ENCODE measurements at regions not wholly inside any gene's neighbourhood (a gene's known extent, or its start where the extent isn't known, plus 50 kb on each side); places are given as distances from the start of the nearest gene placed in this dataset.
"Not testable (repeated sequence)": the region's sequence is repeated elsewhere in the genome, so short reads cannot be mapped to it uniquely, and the experiment has no call there.

GRCh38 chr16:88221001-88221761, 161.6 kb upstream of the ZNF469 start:
- H3K9ac ChIP-seq (ENCODE audit: low read depth, low read length); H3K36me3 ChIP-seq (ENCODE audit: control insufficient read depth, insufficient read depth, low read length); H3K27ac ChIP-seq (ENCODE audit: low read depth, low read length); H3K27me3 ChIP-seq (ENCODE audit: control insufficient read depth, insufficient read depth, low read length); H3K4me3 ChIP-seq (ENCODE audit: low read depth, low read length); H3K9me3 ChIP-seq (ENCODE audit: control insufficient read depth, insufficient read depth, low read length); H3K4me1 ChIP-seq (ENCODE audit: control insufficient read depth, insufficient read depth, low read length): not testable (repeated sequence)

DNA sequence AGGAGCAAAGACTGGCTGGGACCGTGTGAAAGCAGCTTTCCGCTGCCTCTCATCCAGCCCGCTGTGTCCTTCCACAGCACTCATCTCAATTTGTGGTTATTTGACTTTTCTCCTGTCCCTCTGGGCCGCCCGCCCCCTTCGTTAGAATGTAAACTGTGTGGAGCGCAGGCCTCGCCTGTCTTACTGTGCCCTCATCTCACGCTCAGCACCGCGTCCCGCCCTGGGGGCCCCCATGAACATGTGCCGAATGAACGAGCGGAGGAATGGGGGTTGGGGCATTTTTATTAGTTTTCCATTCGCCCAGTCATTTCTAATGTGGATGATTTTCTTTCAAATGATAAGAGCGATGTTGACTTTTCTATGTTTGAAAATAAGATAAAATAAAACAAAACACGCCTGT, 159.1 kb upstream of the ZNF469 start:
- not testable (repeated sequence) for H3K27me3 ChIP-seq (ENCODE audit: control insufficient read depth, insufficient read depth, low read length); H3K4me3 ChIP-seq (ENCODE audit: low read depth, low read length); H3K9me3 ChIP-seq (ENCODE audit: control insufficient read depth, insufficient read depth, low read length); H3K4me1 ChIP-seq (ENCODE audit: control insufficient read depth, insufficient read depth, low read length); H3K36me3 ChIP-seq (ENCODE audit: control insufficient read depth, insufficient read depth, low read length); H3K27ac ChIP-seq (ENCODE audit: low read depth, low read length); H3K9ac ChIP-seq (ENCODE audit: low read depth, low read length)

GRCh38 chr16:88224131-88224898, 158.4 kb upstream of the ZNF469 start:
- not testable (repeated sequence) for H3K9me3 ChIP-seq (ENCODE audit: control insufficient read depth, insufficient read depth, low read length); H3K4me1 ChIP-seq (ENCODE audit: control insufficient read depth, insufficient read depth, low read length); H3K9ac ChIP-seq (ENCODE audit: low read depth, low read length); H3K36me3 ChIP-seq (ENCODE audit: control insufficient read depth, insufficient read depth, low read length); H3K27me3 ChIP-seq (ENCODE audit: control insufficient read depth, insufficient read depth, low read length); H3K4me3 ChIP-seq (ENCODE audit: low read depth, low read length); H3K27ac ChIP-seq (ENCODE audit: low read depth, low read length)

DNA sequence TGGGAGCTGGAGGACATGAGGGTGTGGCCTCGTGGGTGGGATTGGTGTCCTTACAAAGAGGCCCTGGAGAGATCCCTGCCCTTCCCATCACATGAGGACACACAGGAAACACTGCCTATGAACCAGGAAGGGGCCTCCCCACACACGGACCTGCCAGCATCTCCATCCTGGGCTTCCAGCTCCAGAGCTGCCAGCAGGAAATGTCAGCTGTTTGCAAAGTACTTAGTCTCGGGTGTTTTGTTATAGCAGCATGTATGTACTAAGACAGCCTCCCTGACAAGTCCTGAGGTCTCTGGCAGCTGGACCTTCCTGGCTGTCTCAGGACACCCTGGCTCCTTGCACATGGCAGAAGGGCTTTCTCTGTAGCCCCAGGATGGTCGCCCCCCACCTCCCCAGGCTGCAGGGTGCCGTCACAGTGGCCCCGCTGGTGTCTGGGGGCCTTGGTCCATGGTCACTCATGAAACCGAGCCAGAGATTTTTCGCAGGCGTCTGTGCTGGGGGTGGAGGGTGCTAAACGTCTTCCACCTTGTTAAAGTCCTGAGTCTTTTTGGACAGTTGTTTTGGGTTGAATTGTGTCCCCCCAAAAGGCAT, 157.0 kb upstream of the ZNF469 start:
- H3K27ac ChIP-seq (ENCODE audit: low read depth, low read length); H3K4me1 ChIP-seq (ENCODE audit: control insufficient read depth, insufficient read depth, low read length); H3K4me3 ChIP-seq (ENCODE audit: low read depth, low read length); H3K9me3 ChIP-seq (ENCODE audit: control insufficient read depth, insufficient read depth, low read length); H3K27me3 ChIP-seq (ENCODE audit: control insufficient read depth, insufficient read depth, low read length); H3K36me3 ChIP-seq (ENCODE audit: control insufficient read depth, insufficient read depth, low read length); H3K9ac ChIP-seq (ENCODE audit: low read depth, low read length): not testable (repeated sequence)

DNA sequence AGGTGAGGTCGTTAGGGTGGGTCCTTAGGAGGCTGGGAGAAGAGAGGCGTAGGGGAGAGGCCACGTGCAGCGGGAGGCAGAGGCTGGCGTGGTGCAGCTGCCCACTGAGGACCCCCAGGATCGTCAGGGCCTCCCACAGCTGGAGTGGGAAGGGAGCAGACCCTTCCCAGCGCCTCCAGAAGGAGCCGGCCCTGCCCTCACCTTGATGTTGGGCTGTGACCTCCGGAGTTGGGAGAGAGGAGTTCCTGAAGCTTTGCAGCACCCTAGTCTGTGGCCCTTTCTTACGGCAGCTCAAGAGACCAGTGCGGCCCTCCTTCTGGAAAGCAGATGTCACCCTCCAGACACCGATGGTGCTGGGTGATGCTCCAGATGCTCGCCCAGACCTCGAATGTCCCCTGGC, 156.5 kb upstream of the ZNF469 start:
- H3K4me3 ChIP-seq (ENCODE audit: low read depth, low read length); H3K27me3 ChIP-seq (ENCODE audit: control insufficient read depth, insufficient read depth, low read length); H3K36me3 ChIP-seq (ENCODE audit: control insufficient read depth, insufficient read depth, low read length); H3K9ac ChIP-seq (ENCODE audit: low read depth, low read length); H3K9me3 ChIP-seq (ENCODE audit: control insufficient read depth, insufficient read depth, low read length); H3K4me1 ChIP-seq (ENCODE audit: control insufficient read depth, insufficient read depth, low read length); H3K27ac ChIP-seq (ENCODE audit: low read depth, low read length): not testable (repeated sequence)

GRCh38 chr16:88227026-88227721, 155.6 kb upstream of the ZNF469 start:
- not testable (repeated sequence) for H3K27me3 ChIP-seq (ENCODE audit: control insufficient read depth, insufficient read depth, low read length); H3K9ac ChIP-seq (ENCODE audit: low read depth, low read length); H3K9me3 ChIP-seq (ENCODE audit: control insufficient read depth, insufficient read depth, low read length); H3K36me3 ChIP-seq (ENCODE audit: control insufficient read depth, insufficient read depth, low read length); H3K4me3 ChIP-seq (ENCODE audit: low read depth, low read length); H3K4me1 ChIP-seq (ENCODE audit: control insufficient read depth, insufficient read depth, low read length); H3K27ac ChIP-seq (ENCODE audit: low read depth, low read length)

GRCh38 chr16:88227722-88228482, 154.9 kb upstream of the ZNF469 start:
- not testable (repeated sequence) for H3K9ac ChIP-seq (ENCODE audit: low read depth, low read length); H3K36me3 ChIP-seq (ENCODE audit: control insufficient read depth, insufficient read depth, low read length); H3K9me3 ChIP-seq (ENCODE audit: control insufficient read depth, insufficient read depth, low read length); H3K4me1 ChIP-seq (ENCODE audit: control insufficient read depth, insufficient read depth, low read length); H3K27ac ChIP-seq (ENCODE audit: low read depth, low read length); H3K27me3 ChIP-seq (ENCODE audit: control insufficient read depth, insufficient read depth, low read length); H3K4me3 ChIP-seq (ENCODE audit: low read depth, low read length)

DNA sequence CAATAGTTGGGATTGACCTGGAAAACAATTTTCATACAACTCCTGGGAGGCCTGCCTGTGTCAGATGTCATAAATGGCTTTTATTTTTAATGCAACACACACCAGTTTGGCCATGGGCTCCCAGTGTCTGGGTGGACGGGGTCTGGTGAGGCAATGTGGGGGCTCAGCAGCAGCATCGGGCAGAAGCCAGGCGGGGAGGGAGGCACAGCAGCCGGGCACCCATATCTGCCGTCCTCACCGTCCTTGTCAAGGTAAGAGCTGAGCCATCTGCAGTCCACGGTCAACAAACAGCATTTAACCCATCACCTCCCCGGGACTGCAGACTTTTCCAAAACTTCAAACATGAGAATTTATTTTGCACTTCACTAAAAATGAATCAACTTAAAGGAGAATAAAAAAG, 154.0 kb upstream of the ZNF469 start:
- not testable (repeated sequence) for H3K9ac ChIP-seq (ENCODE audit: low read depth, low read length); H3K4me3 ChIP-seq (ENCODE audit: low read depth, low read length); H3K36me3 ChIP-seq (ENCODE audit: control insufficient read depth, insufficient read depth, low read length); H3K9me3 ChIP-seq (ENCODE audit: control insufficient read depth, insufficient read depth, low read length); H3K27me3 ChIP-seq (ENCODE audit: control insufficient read depth, insufficient read depth, low read length); H3K4me1 ChIP-seq (ENCODE audit: control insufficient read depth, insufficient read depth, low read length); H3K27ac ChIP-seq (ENCODE audit: low read depth, low read length)

GRCh38 chr16:88229710-88230109, 153.0 kb upstream of the ZNF469 start:
- H3K4me1 ChIP-seq (ENCODE audit: control insufficient read depth, insufficient read depth, low read length); H3K27ac ChIP-seq (ENCODE audit: low read depth, low read length); H3K9me3 ChIP-seq (ENCODE audit: control insufficient read depth, insufficient read depth, low read length); H3K4me3 ChIP-seq (ENCODE audit: low read depth, low read length); H3K36me3 ChIP-seq (ENCODE audit: control insufficient read depth, insufficient read depth, low read length); H3K9ac ChIP-seq (ENCODE audit: low read depth, low read length); H3K27me3 ChIP-seq (ENCODE audit: control insufficient read depth, insufficient read depth, low read length): not testable (repeated sequence)

- not testable (repeated sequence) for H3K4me3 ChIP-seq (ENCODE audit: low read depth, low read length); H3K9ac ChIP-seq (ENCODE audit: low read depth, low read length); H3K4me1 ChIP-seq (ENCODE audit: control insufficient read depth, insufficient read depth, low read length)
Measured at GRCh38 chr16:88230276-88230966, 152.3 kb upstream of the ZNF469 start.

More at GRCh38 chr16:88230276-88230966, 152.3 kb upstream of the ZNF469 start:
- H3K36me3 ChIP-seq (ENCODE audit: control insufficient read depth, insufficient read depth, low read length); H3K27ac ChIP-seq (ENCODE audit: low read depth, low read length); H3K9me3 ChIP-seq (ENCODE audit: control insufficient read depth, insufficient read depth, low read length); H3K27me3 ChIP-seq (ENCODE audit: control insufficient read depth, insufficient read depth, low read length): not testable (repeated sequence)
